ACC112 (cell line): ENCODE measurements at regions not wholly inside any gene's neighbourhood (a gene's known extent, or its start where the extent isn't known, plus 50 kb on each side); places are given as distances from the start of the nearest gene placed in this dataset.
"Not testable (repeated sequence)": the region's sequence is repeated elsewhere in the genome, so short reads cannot be mapped to it uniquely, and the experiment has no call there.

Experiments
- H2AFZ ChIP-seq: fragments of 200-600 bp; sonication (generic); one replicate; pipeline ENCODE4 v1.6.0; 2017; ENCODE audit warnings: antibody characterized with exemption, low read length; ENCODE audit not compliant: unreplicated experiment
- H3K27ac ChIP-seq: fragments of 200-600 bp; sonication (generic); 2 replicates; pipeline ENCODE4 v1.5.1; 2014; ENCODE audit warnings: low read depth, mild to moderate bottlenecking, antibody characterized with exemption, low read length, moderate library complexity
- H3K27me3 ChIP-seq: fragments of 200-600 bp; sonication (generic); 2 replicates; pipeline ENCODE4 v1.6.1; 2014; ENCODE audit warnings: mild to moderate bottlenecking, antibody characterized with exemption, low read length, moderate library complexity, mixed read lengths; ENCODE audit not compliant: insufficient read depth
- H3K36me3 ChIP-seq: fragments of 200-600 bp; sonication (generic); 2 replicates; pipeline ENCODE4 v1.6.1; 2016; ENCODE audit warnings: mild to moderate bottlenecking, antibody characterized with exemption, low read length, moderate library complexity, mixed read lengths; ENCODE audit not compliant: insufficient read depth
- H3K4me1 ChIP-seq: fragments of 200-600 bp; sonication (generic); one replicate; pipeline ENCODE4 v1.6.1; 2016; ENCODE audit warnings: low read length, mixed read lengths; ENCODE audit not compliant: insufficient read depth, unreplicated experiment, control insufficient read depth
- H3K4me3 ChIP-seq: fragments of 200-600 bp; sonication (generic); 2 replicates; pipeline ENCODE4 v1.5.1; 2014; ENCODE audit warnings: mild to moderate bottlenecking, low read depth, low read length
- H3K79me2 ChIP-seq: fragments of 200-600 bp; sonication (generic); one replicate; pipeline ENCODE4 v1.6.0; 2016; ENCODE audit warnings: low read length; ENCODE audit not compliant: control insufficient read depth, unreplicated experiment, insufficient read depth

DNA sequence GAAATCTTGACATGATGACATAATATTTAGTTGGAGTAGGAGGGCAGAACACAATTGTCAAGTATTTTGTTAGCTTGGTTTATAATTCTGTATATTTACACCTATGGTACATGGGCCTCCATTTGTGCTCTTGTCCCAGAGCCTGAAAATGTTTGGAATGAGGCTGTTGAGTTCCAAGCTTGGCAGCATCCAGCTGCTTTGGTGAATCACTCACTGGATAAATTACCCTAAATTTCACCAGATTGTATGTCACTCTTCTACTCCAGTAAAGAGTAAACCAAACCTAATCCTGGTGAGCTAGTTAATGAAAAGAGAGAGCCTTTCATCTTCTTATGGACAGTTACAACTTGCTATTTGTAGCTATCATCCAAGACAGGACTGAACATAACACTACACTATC lies 928.7 kb downstream of the DIPK2A start:
- Histone ChIP-seq H3K79me2 (no peaks in the 10 kb centered on the region), H3K27ac (no peak overlapping the region), H3K4me1 (no peaks in the 10 kb centered on the region), H3K4me3 (no peak overlapping the region), H3K36me3 (no peaks in the 10 kb centered on the region), H3K27me3 (no peaks in the 10 kb centered on the region), H2AFZ (no peak overlapping the region)

DNA sequence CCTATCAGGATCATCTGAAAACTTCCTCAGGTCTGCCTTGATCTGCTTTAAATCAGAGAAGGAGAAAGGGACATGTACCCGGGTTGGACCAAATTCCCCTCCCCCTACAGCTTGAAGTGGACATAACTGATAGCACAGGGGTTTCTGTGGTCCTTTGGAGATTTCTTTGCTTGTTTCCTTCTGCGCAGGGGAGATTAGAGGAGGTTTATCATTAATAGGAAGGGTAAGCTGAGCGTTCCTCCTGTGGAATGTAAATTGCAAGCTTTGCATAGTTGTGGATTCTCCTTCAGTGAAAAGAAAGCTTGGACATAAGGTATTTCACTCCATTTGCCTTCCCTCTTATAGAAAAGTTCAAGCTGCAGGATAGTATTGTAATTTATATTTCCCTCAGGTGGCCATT lies 936.0 kb downstream of the DIPK2A start:
- not testable (repeated sequence) for H2AFZ ChIP-seq, H3K27ac ChIP-seq, H3K4me1 ChIP-seq, H3K36me3 ChIP-seq, H3K27me3 ChIP-seq, H3K4me3 ChIP-seq, H3K79me2 ChIP-seq

DNA sequence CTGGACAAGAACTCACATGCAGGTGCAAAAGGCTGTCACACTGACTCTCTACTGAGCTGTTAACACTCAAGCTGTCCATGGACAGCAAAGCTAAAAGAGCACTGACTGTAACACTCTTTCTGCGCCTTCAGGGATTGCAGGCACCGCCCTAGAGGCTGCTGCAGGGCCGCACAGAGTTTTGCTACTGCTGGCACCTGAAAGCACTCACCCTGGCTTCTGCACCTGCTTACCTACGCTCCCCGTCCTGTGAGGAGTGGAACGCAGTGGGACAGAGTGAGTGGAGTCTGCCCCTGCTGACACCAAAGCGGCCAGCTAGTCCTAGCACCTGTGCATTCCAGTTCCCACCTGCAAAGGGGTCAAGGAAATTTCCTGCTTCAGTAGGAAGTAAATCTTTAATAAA lies 941.3 kb downstream of the DIPK2A start:
- H3K4me1 ChIP-seq = no peaks in the 10 kb centered on the region
- no peak overlapping the region for H2AFZ ChIP-seq
- H3K27ac ChIP-seq = no peak overlapping the region
- no peaks in the 10 kb centered on the region for H3K79me2 ChIP-seq
- no peaks in the 10 kb centered on the region for H3K36me3 ChIP-seq
- H3K27me3 ChIP-seq = no peaks in the 10 kb centered on the region
- no peak overlapping the region for H3K4me3 ChIP-seq

DNA sequence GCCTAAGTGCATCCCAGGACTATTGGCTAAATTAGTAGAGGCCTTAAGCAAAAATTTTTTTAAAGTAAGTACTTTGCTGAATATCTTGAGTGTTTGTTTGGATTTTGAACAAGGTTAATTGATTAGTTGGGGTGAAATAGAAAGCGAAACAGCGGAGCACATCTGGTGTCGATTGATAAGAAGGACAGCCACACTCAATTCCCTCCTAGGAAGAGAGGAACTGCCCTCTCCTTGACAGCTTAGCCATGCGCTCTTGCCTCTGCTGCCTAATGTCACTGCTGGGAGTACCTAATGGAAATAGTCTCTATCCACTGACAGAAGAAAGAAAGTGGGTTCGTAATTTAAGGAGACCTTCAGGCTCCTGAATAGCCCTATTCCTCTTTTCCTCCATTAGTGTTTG lies 943.6 kb downstream of the DIPK2A start:
- Histone ChIP-seq H3K4me1 (no peaks in the 10 kb centered on the region), H3K79me2 (no peaks in the 10 kb centered on the region), H3K27ac (no peak overlapping the region), H3K4me3 (peak overlapping the region; percentile 33; the same call in 1 of the 2 replicates), H3K36me3 (no peaks in the 10 kb centered on the region), H2AFZ (peak overlapping the region; percentile 58), H3K27me3 (no peaks in the 10 kb centered on the region)

DNA sequence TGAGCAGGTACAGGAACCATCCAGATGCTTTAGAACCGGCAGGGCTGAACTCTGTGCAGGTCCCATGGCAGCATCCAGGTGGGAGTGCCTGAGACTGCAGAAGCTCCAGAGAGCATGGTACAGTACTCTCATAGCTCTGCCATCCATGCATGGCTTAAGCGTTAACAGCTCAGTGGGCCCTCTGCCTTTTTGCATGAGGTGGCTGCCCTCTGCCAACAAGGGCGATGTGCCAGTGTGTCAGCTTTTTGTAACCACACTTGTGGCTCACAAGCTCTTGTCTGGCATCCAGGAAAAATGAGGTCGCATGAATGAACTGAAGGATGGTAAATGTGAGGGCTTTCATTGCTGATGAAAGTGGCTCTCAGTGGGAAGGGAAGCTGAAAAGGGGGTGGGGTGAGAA lies 950.1 kb downstream of the DIPK2A start:
- Histone ChIP-seq H3K27me3 (no peaks in the 10 kb centered on the region), H3K4me3 (no peak overlapping the region), H2AFZ (no peak overlapping the region), H3K79me2 (no peaks in the 10 kb centered on the region), H3K4me1 (no peaks in the 10 kb centered on the region), H3K27ac (no peak overlapping the region), H3K36me3 (no peaks in the 10 kb centered on the region)

DNA sequence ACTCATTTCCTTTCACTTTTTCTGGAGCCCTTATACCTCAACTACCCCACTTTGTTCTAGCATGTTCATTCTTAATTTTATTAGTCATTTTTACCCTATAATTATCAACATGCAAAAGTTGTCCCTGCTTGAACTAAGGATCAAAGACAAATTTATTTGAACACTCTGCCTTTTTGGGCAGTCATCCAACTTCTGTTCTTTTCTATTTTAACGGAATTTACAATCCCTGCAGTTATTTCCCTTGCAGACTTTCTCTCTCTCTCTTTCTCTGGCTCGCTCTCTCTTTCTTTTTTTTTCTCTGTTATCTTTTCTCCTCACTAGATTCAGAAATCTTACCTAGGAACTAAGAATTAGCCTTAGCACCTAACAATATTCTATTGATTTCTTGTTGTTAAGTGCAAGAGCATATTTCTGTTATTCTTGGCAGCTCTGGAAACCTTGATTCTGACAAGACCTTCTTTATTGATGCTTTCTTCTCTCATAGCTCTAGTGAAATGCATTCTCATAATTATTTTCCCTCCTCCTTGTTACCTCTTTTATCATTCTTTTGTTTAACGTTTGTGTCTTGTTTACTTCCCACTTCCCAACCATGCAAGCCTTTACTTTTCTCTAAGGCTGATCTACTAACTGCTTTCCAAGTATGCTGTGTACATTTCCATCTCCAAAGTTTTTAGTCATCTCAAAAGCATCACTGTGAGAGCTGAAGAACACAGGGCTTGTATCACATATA lies 951.6 kb downstream of the DIPK2A start:
- Histone ChIP-seq H3K4me3 (no peak overlapping the region), H3K36me3 (no peaks in the 10 kb centered on the region), H3K27me3 (no peaks in the 10 kb centered on the region), H3K4me1 (no peaks in the 10 kb centered on the region), H3K79me2 (no peaks in the 10 kb centered on the region), H2AFZ (no peak overlapping the region), H3K27ac (no peak overlapping the region)

DNA sequence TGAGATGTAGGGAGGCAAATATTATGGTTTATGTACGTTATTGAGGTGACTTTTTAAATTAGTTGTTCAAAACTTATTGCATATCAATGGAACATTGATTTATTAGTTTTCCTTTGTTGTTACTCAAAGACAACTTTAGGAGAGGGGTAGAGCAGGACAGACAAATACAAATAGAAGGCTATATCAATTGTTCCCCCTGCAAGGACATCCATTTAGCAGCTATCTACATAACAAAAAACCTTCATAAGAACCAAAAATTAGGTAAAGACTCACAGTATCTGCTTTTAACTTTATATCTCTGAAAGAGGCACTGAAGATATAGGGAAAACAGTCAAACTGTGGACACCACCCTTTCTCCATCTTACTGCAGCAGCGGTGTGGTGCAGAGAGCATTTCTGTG lies 958.8 kb downstream of the DIPK2A start:
- Histone ChIP-seq H3K4me3 (no peak overlapping the region), H3K79me2 (no peaks in the 10 kb centered on the region), H3K36me3 (no peaks in the 10 kb centered on the region), H2AFZ (no peak overlapping the region), H3K4me1 (no peaks in the 10 kb centered on the region), H3K27me3 (no peaks in the 10 kb centered on the region), H3K27ac (no peak overlapping the region)

DNA sequence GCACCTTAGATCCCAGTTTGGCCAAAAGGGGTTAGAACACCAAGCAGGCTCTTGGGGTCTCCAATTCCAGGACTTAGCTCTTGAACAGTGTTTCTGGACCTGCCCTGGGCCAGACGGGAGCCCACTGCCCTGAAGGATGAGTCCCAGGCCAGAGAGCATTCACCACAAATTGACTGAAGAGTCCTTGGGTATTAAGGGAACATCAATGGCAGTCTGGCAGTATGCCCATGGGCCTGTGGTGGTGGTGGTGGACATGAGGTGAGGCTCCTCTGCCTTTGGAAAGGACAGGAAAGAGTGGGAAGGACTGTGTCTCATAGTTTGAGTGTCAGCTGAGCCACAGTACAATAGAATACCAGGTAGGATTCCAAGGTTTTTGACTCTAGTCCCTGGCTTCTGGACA lies 960.0 kb downstream of the DIPK2A start:
- Histone ChIP-seq H3K27ac (no peak overlapping the region), H3K4me1 (no peaks in the 10 kb centered on the region), H3K27me3 (no peaks in the 10 kb centered on the region), H3K4me3 (no peak overlapping the region), H3K79me2 (no peaks in the 10 kb centered on the region), H3K36me3 (no peaks in the 10 kb centered on the region), H2AFZ (no peak overlapping the region)

DNA sequence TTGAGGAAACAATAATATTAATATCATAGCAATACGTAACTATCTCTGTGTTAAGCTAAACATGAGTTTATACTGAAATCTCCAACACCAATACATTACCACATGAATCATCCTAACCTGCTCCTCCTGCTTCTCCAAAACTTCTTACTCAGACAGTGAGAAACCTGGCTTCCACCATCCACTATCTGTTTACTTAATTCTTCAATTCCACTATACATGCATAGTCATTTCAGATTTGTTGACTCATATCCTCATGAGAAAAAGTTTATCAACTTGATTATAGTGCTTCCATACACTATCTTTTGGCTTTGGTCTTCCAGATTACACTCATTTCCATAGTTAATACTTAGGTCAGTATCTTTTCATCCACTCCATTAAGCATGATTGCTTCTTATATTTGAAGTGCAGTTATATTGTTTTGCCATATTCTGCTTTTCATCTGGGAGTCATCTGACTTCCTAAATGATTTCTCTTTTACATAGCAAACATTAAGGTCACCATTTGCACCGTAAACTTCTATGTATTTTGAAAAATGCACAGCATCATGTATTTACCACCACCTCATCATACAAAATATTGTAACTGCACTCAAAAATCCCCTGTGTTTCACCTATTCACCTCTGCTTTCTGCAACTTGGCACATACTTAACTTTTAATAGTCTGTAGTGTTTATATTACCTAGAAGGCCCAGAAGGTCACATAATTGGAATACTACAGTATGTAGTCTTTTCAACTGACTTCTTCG lies 970.6 kb downstream of the DIPK2A start:
- H3K4me1 ChIP-seq = peaks cover 3% of the 10 kb centered on the region
- no peaks in the 10 kb centered on the region for H3K27me3 ChIP-seq

DNA sequence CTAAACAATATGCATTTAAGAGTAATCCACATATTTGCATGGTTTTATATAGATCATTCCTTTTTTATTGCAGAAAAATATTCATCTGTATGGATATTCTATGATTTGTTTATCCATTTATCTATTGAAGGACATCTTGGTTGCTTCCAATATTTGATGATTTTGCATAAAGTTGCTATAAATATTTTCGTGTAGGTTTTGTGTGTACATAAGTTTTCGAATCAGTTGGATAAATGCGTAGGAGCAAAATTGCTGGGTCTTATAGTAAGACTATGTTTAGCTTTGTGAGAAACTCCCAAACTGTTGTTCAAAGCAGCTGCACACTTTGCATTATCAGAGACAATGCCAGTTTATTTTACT lies 971.2 kb downstream of the DIPK2A start:
- Histone ChIP-seq H3K4me3 (no peak overlapping the region), H3K27me3 (no peaks in the 10 kb centered on the region), H3K36me3 (no peaks in the 10 kb centered on the region), H2AFZ (no peak overlapping the region), H3K79me2 (no peaks in the 10 kb centered on the region), H3K27ac (no peak overlapping the region), H3K4me1 (peaks cover 3% of the 10 kb centered on the region)

More for the DNA sequence above, 970.6 kb downstream of the DIPK2A start:
- H3K36me3 ChIP-seq = no peaks in the 10 kb centered on the region
- H3K27ac ChIP-seq = no peak overlapping the region
- no peak overlapping the region for H2AFZ ChIP-seq
- H3K79me2 ChIP-seq = no peaks in the 10 kb centered on the region
- no peak overlapping the region for H3K4me3 ChIP-seq

DNA sequence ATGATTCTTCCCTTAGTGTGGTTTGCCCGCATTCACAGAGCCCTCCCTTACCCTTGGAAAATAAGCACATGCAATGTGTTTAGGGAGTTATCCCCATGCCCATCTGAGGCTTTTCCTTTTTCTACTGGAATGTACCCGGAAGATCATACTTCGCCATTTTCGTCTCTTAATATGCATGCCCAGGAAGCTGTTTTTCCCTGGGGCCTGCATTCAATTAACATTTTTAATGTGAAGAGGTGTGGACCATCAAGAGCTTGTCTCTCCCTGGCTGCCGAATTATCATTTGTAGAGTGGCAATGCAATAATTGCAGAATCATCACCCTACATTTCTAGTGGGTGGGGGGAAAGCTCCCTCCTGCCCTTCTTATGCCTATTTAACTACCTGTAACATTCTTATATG lies 976.3 kb downstream of the DIPK2A start:
- no peaks in the 10 kb centered on the region for H3K36me3 ChIP-seq
- H2AFZ ChIP-seq = no peak overlapping the region
- no peak overlapping the region for H3K4me3 ChIP-seq
- no peak overlapping the region for H3K27ac ChIP-seq
- no peaks in the 10 kb centered on the region for H3K4me1 ChIP-seq
- H3K27me3 ChIP-seq = no peaks in the 10 kb centered on the region
- no peaks in the 10 kb centered on the region for H3K79me2 ChIP-seq
